ENCODE measurements at regions not wholly inside any gene's neighbourhood (a gene's known extent, or its start where the extent isn't known, plus 50 kb on each side); places are given as distances from the start of the nearest gene placed in this dataset.

DNA sequence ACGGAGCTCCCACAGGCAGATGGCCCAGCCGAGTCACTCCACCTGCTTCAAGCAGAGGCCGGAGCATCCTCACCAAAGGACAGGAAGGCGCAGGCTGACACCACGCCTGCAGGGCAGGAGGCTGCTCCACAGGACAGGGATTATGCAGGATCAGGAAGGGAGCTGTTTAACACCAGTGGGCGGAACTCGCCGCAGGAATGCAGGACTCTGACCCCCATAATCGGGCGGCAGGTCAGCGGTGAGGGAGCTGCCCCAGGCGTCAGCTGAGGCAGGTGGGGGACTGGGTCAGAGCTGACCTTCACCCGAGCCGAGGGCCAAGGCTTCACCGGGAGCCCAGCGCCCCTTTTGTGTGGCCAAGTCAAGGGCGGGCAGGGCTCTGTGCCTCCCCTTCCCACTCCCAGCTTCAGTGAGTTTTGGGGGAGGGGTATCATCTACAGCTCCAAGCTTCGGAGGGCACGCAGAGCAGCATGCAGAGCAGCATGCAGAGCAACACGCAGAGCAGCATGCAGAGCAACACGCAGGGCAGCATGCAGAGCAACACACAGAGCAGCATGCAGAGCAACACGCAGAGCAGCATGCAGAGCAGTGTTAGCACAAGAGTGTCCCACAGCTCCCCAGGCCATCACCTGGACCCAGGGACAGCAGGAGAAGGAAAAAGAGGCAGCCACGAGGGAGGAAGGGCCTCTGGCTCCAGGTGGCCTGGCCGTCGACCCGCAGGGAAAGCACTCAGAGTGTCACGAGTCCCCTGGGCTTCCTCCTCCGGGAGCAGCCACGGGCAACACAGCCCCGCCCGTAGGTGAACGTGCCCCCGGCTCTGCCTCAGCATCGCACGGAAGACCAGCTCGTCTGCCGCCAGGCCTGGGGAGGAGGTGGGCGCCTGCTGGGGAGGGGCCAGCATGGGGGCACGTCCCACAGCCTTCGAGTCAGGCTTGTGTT lies 151.7 kb upstream of the PPP2R2D start:
- DNase-seq (ENCODE audit: low spot score) (no peak), FAIRE-seq (no peak)

DNA sequence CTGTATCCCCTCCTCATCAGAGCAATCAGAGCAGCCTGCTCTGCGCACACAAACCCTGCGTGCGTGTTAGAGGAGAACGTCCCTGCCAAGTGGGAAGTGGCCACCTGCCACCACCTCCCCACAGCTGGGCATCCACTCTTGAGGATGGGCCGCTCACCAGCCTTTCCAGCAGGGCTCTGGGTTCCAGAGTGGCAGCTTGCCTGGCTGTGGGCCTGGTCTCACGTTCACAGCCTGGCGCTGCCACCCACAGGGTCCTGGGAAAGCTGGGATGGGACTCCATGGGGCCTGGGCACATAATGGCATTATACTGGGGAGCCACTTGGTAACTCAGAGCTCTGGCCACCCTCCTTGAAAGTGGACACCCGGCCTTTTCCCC lies 151.1 kb upstream of the PPP2R2D start:
- DNase-seq (ENCODE audit: low spot score) (no peak), FAIRE-seq (no peak)

GRCh38 chr10:131750171-131750895 lies 150.5 kb upstream of the PPP2R2D start:
- DNase-seq (ENCODE audit: low spot score) (no peak), FAIRE-seq (no peak)

GRCh38 chr10:131750973-131751826 lies 149.6 kb upstream of the PPP2R2D start:
- FAIRE-seq (no peak), DNase-seq (ENCODE audit: low spot score) (no peak)

GRCh38 chr10:131751827-131752775 lies 148.7 kb upstream of the PPP2R2D start:
- DNase-seq (ENCODE audit: low spot score) (peak; percentile 30), FAIRE-seq (no peak)

DNA sequence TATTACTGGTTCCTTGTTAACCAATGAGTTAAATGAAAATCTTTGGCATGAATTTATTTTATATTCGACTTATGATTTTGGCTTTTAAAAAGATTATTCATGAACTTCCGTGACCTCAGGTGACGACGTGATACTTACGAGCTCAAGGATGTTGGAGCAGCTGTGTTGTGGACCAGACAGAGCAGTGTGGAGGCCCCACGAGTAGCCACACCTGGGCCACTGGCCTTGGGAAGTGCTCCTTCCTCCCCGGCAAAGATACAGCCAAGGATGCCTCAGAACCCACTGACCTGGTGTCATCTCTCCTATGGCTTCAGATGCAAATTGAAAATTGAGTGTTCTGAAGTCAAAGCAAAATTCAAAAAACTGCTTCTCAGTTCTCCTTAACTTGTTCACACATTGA lies 147.5 kb upstream of the PPP2R2D start:
- DNase-seq (ENCODE audit: low spot score) (no peak), FAIRE-seq (no peak)

DNA sequence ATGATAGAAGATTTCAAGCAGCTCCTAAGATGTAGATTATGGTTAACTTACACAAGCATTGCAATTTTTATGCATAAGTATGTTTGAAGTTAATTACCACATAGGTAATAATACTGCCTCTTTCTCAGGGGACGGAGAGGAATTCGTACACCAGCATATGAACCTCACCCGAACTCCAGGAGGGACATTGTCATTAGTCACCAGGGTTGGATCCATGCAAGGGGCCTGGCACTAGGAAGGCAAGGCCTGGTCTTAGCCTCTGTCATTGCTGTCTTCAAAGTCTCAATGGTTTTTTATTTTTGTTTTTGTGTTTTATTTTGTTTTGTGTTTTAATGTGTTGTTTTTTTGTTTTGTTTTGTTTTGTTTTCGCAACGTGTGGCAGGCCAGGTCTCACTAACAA lies 145.6 kb upstream of the PPP2R2D start:
- FAIRE-seq: no peak
- DNase-seq (ENCODE audit: low spot score): no peak

- FAIRE-seq (no peak), DNase-seq (ENCODE audit: low spot score) (no peak)
These were observed 143.3 kb upstream of the PPP2R2D start for GRCh38 chr10:131757285-131758058.

GRCh38 chr10:131758062-131758938 lies 142.5 kb upstream of the PPP2R2D start:
- DNase-seq (ENCODE audit: low spot score): no peak
- peak; percentile 91 for FAIRE-seq

- FAIRE-seq (no peak), DNase-seq (ENCODE audit: low spot score) (no peak)
These were observed 141.9 kb upstream of the PPP2R2D start for GRCh38 chr10:131758939-131759301.

GRCh38 chr10:131759347-131759746 lies 141.5 kb upstream of the PPP2R2D start:
- FAIRE-seq: no peak
- no peak for DNase-seq (ENCODE audit: low spot score)

GRCh38 chr10:131760416-131761166 lies 140.2 kb upstream of the PPP2R2D start:
- DNase-seq (ENCODE audit: low spot score) (no peak), FAIRE-seq (no peak)

DNA sequence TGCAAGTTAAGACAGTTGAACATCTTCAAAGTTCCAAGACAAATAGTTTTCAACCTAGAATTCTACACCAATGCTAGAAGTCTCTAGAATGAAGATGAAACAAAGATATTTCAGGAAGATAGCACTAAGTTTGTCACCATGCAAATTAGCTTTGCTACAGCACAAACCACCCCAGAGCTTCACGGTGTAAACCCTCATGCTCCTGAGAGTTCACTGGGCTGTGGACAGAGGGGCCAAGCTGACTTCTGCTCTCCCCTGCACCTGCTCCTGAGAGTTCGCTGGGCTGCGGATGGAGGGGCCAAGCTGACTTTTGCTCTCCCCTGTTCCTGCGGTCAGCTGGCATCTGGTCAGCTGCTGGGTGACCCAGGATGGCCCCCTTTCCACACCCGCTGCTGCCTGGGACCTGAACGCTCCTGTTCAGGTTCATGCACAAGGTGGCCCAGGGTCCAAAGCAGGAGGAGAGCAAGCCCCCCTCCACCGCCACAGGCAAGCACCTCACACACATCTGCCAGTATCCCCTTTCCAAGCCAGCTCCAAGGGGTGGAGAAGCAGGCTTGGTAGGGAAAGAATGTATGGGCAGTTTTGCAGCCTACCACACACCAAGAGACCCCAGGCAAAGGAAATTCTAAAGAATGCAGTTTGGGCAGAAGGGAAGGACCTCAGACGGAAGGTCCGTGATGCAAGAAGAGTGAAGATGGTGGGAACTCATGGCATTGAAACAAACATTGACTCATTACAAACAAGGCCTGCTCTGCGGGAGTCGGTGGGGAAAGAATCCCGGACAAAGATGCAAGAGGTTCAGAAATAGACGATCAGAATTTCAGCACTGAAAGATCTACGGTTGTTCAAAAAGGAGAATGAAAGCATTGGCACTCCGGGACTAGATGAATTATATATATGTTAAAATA lies 137.8 kb upstream of the PPP2R2D start:
- FAIRE-seq (no peak), DNase-seq (ENCODE audit: low spot score) (no peak)

DNA sequence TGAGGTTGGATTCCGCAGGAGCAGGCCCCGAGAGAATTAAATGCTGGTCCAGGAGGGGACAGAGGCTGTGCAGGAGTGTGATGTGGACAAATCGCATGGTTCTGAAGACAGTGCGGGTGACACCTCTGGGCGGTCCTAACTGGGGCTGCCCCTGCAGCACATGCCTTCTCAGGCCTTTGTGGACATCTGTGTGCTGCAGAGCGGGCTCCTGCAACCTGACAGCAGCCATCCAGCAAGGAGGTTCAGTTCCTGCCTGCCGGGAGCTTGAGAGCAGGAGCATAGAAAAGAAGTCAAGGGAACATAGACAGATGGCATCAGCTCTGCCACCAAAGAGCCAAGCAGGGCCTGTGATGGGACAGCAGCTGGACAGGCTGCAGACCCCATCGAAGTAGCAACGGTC lies 135.9 kb upstream of the PPP2R2D start:
- no peak for FAIRE-seq

GRCh38 chr10:131766096-131766495 lies 134.7 kb upstream of the PPP2R2D start:
- no peak for FAIRE-seq
- no peak for DNase-seq (ENCODE audit: low spot score)

More for the DNA sequence above, 135.9 kb upstream of the PPP2R2D start:
- no peak for DNase-seq (ENCODE audit: low spot score)

GRCh38 chr10:131767716-131768115 lies 133.1 kb upstream of the PPP2R2D start:
- FAIRE-seq (no peak), DNase-seq (ENCODE audit: low spot score) (no peak)

Data from urothelium cell line (cell line).